Pancreas (tissue), 10 donors: ENCODE measurements at regions not wholly inside any gene's neighbourhood (a gene's known extent, or its start where the extent isn't known, plus 50 kb on each side); places are given as distances from the start of the nearest gene placed in this dataset.
A peak's percentile ranks its signal among the peaks of the same experiment; 100 is the strongest.

ENCODE experiments used
- ATAC-seq, 4 donors: fragments of 200-7000 bp; cut with Tn5 transposase; one replicate each; pipeline versions ENCODE4 v1.8.0 to v1.9.1; 2020; ENCODE audit warnings: mild to moderate bottlenecking in 4 of 4, moderate library complexity in 4 of 4
- DNase-seq, 6 donors: peaks; one replicate each; pipeline ENCODE4 v3.0.0-alpha.2; 2020
- FAIRE-seq: peaks from 2 replicates; lab custom pipeline; 2012; peaks lifted over from hg19 to GRCh38; lab: Jason Lieb, UNC
- H3K27ac ChIP-seq, 4 donors: fragments of 200-600 bp; sonication (generic); 1 replicate in 3 of 4; 2 replicates in 1 of 4; pipeline versions ENCODE4 v1.5.0 to v1.8.0; 2020
- H3K27me3 ChIP-seq, 4 donors: fragments of 200-600 bp; one replicate each; pipeline ENCODE4 v1.8.0; 2021
- H3K36me3 ChIP-seq, 3 donors: fragments of 200-600 bp; sonication (generic) in 1 of 3; one replicate each; pipeline versions ENCODE4 v1.5.0 to v1.8.0; 2020 to 2021
- H3K4me1 ChIP-seq, 3 donors: fragments of 200-600 bp; one replicate each; pipeline ENCODE4 v1.8.0; 2021
- H3K4me3 ChIP-seq, 4 donors: fragments of 200-600 bp; sonication (generic) in 2 of 4; one replicate each; pipeline versions ENCODE4 v1.5.0 to v1.8.0; 2020 to 2021
- H3K9me3 ChIP-seq, 4 donors: fragments of 200-600 bp; one replicate each; pipeline ENCODE4 v1.8.0; 2021
- CTCF ChIP-seq, 4 donors: fragments of 200-600 bp; sonication (generic) in 3 of 4; IDR thresholded peaks; one replicate each; pipeline versions ENCODE4 v1.5.0 to v1.8.0; 2021; ENCODE audit warnings: antibody characterized with exemption in 4 of 4
- WGBS, 2 donors: extraction: QIAGEN DNeasy Blood & Tissue Kit; methylation state at CpG; one replicate each; pipeline ENCODE4 v1.1.7; 2013; 5-methylcytosine and 5-hydroxymethylcytosine counted together
- intact Hi-C, 3 donors: fragments of 100-400 bp; cut with DNase I; formaldehyde crosslinking; loops; one replicate each; pipeline versions ENCODE4 v1.11.1 to v1.14.2; 2022
- donor health status: healthy with polysubstance abuse.
- donor health status: DM: no; HTN: no; CAD: no; lungs with moderate emphysema.
- donor health status: DM: no; HTN: no; CAD: no.
- donor health status: control.
- donor health status: control.
- donor health status: Bipolar disorder and iron deficiency.
- donor health status: DM: yes; HTN: yes; CAD: no.
- donor health status: DM: no; HTN: no; CAD: no.
- donor health status: DM: no; HTN: no; CAD: no.
- donor health status: DM: yes; HTN: yes; CAD: no.

- no peak for TF ChIP-seq CTCF (IDR thresholded peaks at IDR 0.05)
- peak in 1 of 6 donors; percentile 73 for DNase-seq
- intact Hi-C loops, result no loop called here
- WGBS, 2 donors, result 82 to 84% methylated on average over 6 of the region's 6 CpGs
- Histone ChIP-seq H3K9me3 (no peaks in the 10 kb centered on the region), H3K36me3 (no peaks in the 10 kb centered on the region), H3K27me3 (no peaks in the 10 kb centered on the region), H3K4me1 (peaks cover 0 to 7% (median 0%) of the 10 kb centered on the region in 3 donors), H3K4me3 (no peak overlapping the region), H3K27ac (no peak overlapping the region)
- no peak for FAIRE-seq
- ATAC-seq, result no peak
Observed at GRCh38 chrX:115895678-115896329, 274.7 kb upstream of the AGTR2 start.

GRCh38 chrX:115896362-115896761 is 274.2 kb upstream of the AGTR2 start:
- Histone ChIP-seq H3K27ac (no peak overlapping the region), H3K27me3 (no peaks in the 10 kb centered on the region), H3K36me3 (no peaks in the 10 kb centered on the region), H3K4me3 (no peak overlapping the region), H3K9me3 (no peaks in the 10 kb centered on the region), H3K4me1 (peaks cover 0 to 7% (median 0%) of the 10 kb centered on the region in 3 donors)
- WGBS, 2 donors, result 79 to 83% methylated on average over 5 of the region's 5 CpGs
- intact Hi-C loops, result no loop called here
- no peak for ATAC-seq
- DNase-seq, result no peak
- no peak for TF ChIP-seq CTCF (IDR thresholded peaks at IDR 0.05)
- FAIRE-seq, result no peak

GRCh38 chrX:115897956-115898355 is 272.6 kb upstream of the AGTR2 start:
- ATAC-seq, result no peak
- Histone ChIP-seq H3K4me3 (no peak overlapping the region), H3K27ac (no peak overlapping the region), H3K4me1 (peaks cover 0 to 7% (median 0%) of the 10 kb centered on the region in 3 donors), H3K36me3 (no peaks in the 10 kb centered on the region), H3K27me3 (no peaks in the 10 kb centered on the region), H3K9me3 (no peaks in the 10 kb centered on the region)
- intact Hi-C loops, result no loop called here
- 67 to 81% methylated on average over 8 of the region's 8 CpGs for WGBS, 2 donors
- FAIRE-seq, result no peak
- no peak for TF ChIP-seq CTCF (IDR thresholded peaks at IDR 0.05)
- no peak for DNase-seq

GRCh38 chrX:115898382-115899001 is 272.1 kb upstream of the AGTR2 start:
- Histone ChIP-seq H3K36me3 (no peaks in the 10 kb centered on the region), H3K27me3 (no peaks in the 10 kb centered on the region), H3K9me3 (no peaks in the 10 kb centered on the region), H3K27ac (no peak overlapping the region), H3K4me3 (no peak overlapping the region), H3K4me1 (peaks cover 0 to 4% (median 0%) of the 10 kb centered on the region in 3 donors)
- WGBS, 2 donors, result 54 to 66% methylated on average over 8 of the region's 8 CpGs
- ATAC-seq (peak; percentile 78 to 93 (median 87)), FAIRE-seq (no peak), DNase-seq (peak; percentile 74 to 96 (median 80))
- intact Hi-C loops, result no loop called here
- TF ChIP-seq CTCF (IDR thresholded peaks at IDR 0.05), result peak; percentile 9 to 37 (median 30)

- Histone ChIP-seq H3K27me3 (no peaks in the 10 kb centered on the region), H3K4me1 (no peaks in the 10 kb centered on the region), H3K9me3 (no peaks in the 10 kb centered on the region), H3K4me3 (no peak overlapping the region), H3K27ac (no peak overlapping the region), H3K36me3 (no peaks in the 10 kb centered on the region)
- DNase-seq, result no peak
- FAIRE-seq, result no peak
- WGBS, 2 donors, result 75 to 79% methylated on average over 4 of the region's 4 CpGs
- ATAC-seq, result no peak
- no peak for TF ChIP-seq CTCF (IDR thresholded peaks at IDR 0.05)
- intact Hi-C loops, result no loop called here
Observed at GRCh38 chrX:115900425-115900824, 270.1 kb upstream of the AGTR2 start.
